ENCODE measurements at regions not wholly inside any gene's neighbourhood (a gene's known extent, or its start where the extent isn't known, plus 50 kb on each side); places are given as distances from the start of the nearest gene placed in this dataset.

DNA sequence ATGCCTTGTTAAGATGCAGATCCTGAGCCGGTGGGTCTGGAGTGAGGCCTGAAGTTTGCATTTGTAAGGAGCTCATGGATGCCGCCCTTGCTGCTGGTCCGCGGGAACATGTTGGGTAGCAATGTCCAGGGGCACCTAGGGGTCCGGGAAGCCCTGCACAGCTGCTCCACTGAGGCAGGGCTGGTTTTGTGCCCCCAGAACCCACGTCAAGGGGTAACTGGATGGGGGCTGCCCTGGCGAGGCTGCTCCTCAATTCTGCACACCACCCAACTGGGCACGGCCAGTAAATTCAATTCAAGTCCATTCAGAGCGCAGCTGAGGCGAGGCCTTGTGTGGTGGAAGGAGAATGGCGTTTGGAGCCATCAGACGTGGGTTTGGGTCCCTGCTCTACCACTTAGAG, 246.3 kb upstream of the PITRM1 start:
- no peaks in the 10 kb centered on the region for H3K36me3 ChIP-seq (ENCODE audit: control insufficient read depth, insufficient read depth, low read length)

DNA sequence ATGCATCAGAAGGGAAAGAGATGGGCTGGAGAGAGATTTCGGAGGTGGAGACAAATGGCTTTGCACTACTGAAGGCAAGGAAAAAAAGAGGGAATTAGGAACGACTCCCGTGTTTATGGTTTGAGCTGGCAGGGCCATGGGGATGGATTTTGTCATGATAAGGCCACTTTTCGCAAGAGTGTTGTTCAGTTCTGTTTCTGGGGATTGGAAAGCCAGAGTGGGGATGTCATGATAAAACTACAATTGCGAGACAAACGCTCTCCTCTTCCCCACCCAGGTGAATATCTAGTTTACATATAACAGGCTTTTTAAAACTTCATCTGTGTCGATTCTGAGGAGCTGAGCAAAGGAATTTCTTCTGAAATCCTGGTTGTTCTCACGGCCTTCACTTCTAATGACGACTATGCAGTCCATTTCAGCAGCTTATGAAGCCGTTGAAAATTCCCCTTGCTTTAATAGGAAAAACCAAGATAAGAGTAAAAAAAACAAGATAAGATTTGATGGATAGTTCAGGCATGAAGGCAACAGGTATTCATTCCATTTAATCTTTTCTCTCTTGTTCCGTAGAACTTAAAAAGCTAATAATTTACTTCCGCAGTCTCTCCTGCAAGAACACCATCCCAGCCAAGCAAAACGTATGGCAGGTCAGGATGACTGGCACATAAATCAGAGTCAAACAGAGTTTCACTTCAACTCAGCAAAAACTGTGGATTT, 245.6 kb upstream of the PITRM1 start:
- TF ChIP-seq CTCF (IDR thresholded peaks at IDR 0.05; ENCODE audit: insufficient read depth, low read length, poor library complexity, severe bottlenecking): no peak
- H3K4me3 ChIP-seq (ENCODE audit: low read depth, low read length): no peak overlapping the region
- H3K36me3 ChIP-seq (ENCODE audit: control insufficient read depth, insufficient read depth, low read length): no peaks in the 10 kb centered on the region
- no peak for DNase-seq (ENCODE audit: low read depth)
- H3K27me3 ChIP-seq (ENCODE audit: control insufficient read depth, insufficient read depth, low read length): no peaks in the 10 kb centered on the region

More for the DNA sequence above, 246.3 kb upstream of the PITRM1 start:
- H3K4me3 ChIP-seq (ENCODE audit: low read depth, low read length): no peak overlapping the region
- no peaks in the 10 kb centered on the region for H3K27me3 ChIP-seq (ENCODE audit: control insufficient read depth, insufficient read depth, low read length)
- no peak for DNase-seq (ENCODE audit: low read depth)
- TF ChIP-seq CTCF (IDR thresholded peaks at IDR 0.05; ENCODE audit: insufficient read depth, low read length, poor library complexity, severe bottlenecking): no peak

- H3K36me3 ChIP-seq (ENCODE audit: control insufficient read depth, insufficient read depth, low read length): no peaks in the 10 kb centered on the region
- no peak overlapping the region for H3K4me3 ChIP-seq (ENCODE audit: low read depth, low read length)
- no peaks in the 10 kb centered on the region for H3K27me3 ChIP-seq (ENCODE audit: control insufficient read depth, insufficient read depth, low read length)
- no peak for DNase-seq (ENCODE audit: low read depth)
- no peak for TF ChIP-seq CTCF (IDR thresholded peaks at IDR 0.05; ENCODE audit: insufficient read depth, low read length, poor library complexity, severe bottlenecking)
These were observed 244.5 kb upstream of the PITRM1 start for GRCh38 chr10:3417096-3417495.

GRCh38 chr10:3415878-3416605, 243.5 kb upstream of the PITRM1 start:
- Histone ChIP-seq H3K4me3 (ENCODE audit: low read depth, low read length) (no peak overlapping the region), H3K27me3 (ENCODE audit: control insufficient read depth, insufficient read depth, low read length) (no peaks in the 10 kb centered on the region), H3K36me3 (ENCODE audit: control insufficient read depth, insufficient read depth, low read length) (no peaks in the 10 kb centered on the region)
- DNase-seq (ENCODE audit: low read depth): no peak
- TF ChIP-seq CTCF (IDR thresholded peaks at IDR 0.05; ENCODE audit: insufficient read depth, low read length, poor library complexity, severe bottlenecking): no peak

GRCh38 chr10:3415038-3415736, 242.6 kb upstream of the PITRM1 start:
- Histone ChIP-seq H3K27me3 (ENCODE audit: control insufficient read depth, insufficient read depth, low read length) (no peaks in the 10 kb centered on the region), H3K4me3 (ENCODE audit: low read depth, low read length) (no peak overlapping the region), H3K36me3 (ENCODE audit: control insufficient read depth, insufficient read depth, low read length) (no peaks in the 10 kb centered on the region)
- TF ChIP-seq CTCF (IDR thresholded peaks at IDR 0.05; ENCODE audit: insufficient read depth, low read length, poor library complexity, severe bottlenecking): no peak
- no peak for DNase-seq (ENCODE audit: low read depth)

All from kidney epithelial cell (primary cell).